Stimulated activated CD4-positive, alpha-beta T cell treated with anti-CD3 and anti-CD28 coated beads, Interleukin-1b, Interleukin-23, amount 100 ng/mL, for 4 hours (primary cell): ENCODE measurements at regions not wholly inside any gene's neighbourhood (a gene's known extent, or its start where the extent isn't known, plus 50 kb on each side); places are given as distances from the start of the nearest gene placed in this dataset.

Experiments
- DNase-seq, 2 donors: peaks; one replicate each; pipeline ENCODE4 v3.0.0-alpha.2; 2020; ENCODE audit warnings: low read depth in 2 of 2

DNA sequence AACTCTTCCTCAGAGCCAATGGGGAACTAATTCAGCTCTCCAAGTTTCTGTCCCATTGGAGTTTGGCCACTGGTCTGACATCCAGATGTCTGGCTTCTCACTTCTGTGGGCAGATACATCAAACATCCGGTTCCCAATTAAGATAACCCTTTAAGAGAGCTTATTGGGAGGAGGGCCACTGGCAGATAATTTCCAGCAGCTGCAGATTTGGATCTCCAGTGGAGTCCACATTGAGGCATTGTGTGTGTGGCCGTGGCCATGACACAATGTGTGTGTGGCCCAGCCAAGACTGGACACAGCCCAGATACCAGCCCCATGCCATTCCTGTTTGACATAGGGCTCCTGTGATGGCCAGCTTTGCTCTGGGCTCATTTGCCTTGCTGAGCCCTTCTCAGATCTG lies 110.5 kb upstream of the MAP1B start:
- no peak for DNase-seq

DNA sequence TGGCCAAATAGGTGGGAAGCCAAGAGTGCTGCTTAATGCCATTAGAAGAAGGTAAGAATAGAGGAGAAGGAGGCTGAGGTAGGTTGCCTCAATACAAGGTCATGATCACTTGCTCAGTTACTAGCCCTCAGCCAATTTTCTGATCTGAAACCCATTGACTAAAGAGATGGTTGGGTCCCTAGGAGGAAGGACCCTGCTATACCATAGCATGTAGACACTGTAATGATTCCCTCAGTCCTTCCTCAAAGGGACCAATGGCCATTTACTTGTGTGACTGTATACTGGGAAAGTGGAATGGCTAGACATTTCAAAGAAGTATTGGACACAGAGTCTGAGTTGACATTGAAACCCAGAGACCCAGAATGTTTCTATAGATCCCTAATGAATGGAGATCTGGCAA lies 108.5 kb upstream of the MAP1B start:
- DNase-seq, result no peak

DNA sequence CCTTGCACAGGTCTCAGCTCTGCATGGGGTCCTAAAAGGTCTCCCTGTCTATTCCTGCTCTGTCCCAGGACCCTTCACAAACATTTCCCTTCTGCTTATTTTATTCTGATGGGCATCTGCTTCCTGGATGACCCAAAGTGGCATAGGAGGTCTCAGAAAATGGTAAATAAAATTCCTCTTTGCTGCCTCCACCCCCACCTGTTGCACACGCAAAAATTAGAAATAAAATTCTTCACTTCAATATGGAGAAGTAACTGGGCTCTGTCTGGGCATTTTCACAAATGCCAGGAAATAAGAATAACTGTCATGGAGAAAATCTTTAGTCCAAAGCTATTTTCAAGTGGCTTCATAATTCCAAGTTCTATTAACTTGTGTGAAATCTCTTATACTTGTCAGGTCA lies 106.6 kb upstream of the MAP1B start:
- DNase-seq, result no peak

DNA sequence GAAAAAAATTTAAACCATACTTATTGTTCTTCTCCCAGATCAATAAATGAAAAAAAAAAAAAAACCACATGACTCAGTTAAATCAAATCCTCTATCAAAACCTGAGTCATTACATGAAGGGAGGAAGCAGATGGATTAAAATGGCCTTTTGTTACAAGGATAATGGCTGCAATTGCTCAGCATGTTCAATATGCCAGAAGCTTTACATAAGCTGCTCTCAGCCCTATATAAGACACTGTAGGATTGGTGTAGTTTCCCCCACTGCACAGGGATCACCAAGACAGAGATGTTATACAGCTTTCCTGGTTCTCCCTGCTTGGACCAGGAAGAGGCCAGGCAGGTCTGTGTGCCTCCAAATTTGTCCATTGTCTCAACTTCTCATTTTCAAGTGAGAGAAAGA lies 101.6 kb upstream of the MAP1B start:
- no peak for DNase-seq

DNA sequence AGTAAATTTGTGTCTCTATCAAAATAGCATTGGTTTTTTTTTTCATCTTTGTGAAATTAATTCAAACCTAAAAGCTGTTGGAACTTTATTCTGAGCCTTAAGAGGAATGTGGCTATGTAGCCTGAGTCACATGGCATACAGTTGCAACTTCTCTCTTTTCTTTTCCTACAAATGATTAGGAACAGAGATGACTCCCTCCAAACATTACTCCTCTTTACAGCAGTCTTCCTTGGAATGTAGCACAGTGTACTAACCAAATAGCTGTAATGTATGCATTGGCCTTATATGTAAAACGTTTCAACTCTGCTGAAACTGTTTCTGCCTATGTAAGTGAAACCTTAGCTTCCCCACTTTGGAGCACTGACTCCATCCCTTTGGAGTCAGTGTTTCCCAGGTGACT lies 100.9 kb upstream of the MAP1B start:
- DNase-seq, result no peak

DNA sequence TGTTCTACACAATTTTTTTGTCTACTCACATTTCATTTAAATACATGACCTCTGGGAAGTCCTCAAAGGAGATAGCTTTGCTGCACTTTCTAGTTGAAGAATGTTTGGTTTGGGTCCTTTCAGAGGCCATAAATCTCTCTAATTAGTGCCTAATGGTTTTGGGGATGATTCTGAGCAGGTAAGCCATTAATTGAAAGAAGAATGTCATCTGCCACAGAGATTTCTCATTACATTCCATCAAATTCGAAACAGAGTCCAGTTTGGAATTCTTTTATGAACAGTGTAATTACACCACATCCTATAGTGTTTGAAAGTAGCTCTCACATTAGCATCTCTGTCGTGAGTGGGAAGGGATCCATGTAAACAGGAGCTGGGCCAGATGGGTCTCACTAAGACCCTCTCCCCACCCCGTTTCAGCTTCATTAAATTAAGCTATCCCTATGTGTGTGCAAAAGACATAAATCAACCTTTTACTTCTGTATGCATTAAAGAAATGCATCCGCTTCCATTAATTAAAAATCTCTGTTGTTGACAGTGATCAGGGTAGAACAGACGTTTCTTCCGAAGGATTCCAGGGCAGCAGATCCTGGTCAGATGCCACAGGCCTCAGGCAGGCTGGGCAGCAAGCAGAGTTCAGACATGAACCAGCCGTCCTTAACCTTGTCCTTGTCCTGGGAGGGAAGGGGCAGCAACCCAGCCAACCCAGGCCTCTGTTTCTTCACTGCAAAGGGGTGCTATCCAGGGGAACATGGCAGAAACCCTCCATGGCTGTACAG lies 99.8 kb upstream of the MAP1B start:
- no peak for DNase-seq

DNA sequence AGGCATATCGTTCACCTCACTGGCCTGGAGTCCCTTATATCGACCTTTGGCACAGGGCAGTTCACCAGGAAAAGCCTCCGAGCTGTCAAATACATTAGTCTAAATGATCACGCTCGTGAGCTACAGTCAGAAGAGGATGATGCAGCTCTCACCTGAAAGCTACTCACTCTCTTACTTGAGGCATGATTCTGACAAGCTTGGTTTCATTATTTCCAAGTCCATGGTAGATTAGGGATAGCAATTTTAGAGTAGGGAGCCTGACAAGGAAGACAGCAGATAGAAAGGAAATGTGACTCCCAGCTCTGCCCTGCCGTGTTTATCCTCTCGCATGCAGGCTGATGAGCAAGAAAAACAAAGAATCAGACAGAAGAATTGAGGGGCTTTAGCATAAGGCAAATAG lies 98.0 kb upstream of the MAP1B start:
- DNase-seq, result no peak

DNA sequence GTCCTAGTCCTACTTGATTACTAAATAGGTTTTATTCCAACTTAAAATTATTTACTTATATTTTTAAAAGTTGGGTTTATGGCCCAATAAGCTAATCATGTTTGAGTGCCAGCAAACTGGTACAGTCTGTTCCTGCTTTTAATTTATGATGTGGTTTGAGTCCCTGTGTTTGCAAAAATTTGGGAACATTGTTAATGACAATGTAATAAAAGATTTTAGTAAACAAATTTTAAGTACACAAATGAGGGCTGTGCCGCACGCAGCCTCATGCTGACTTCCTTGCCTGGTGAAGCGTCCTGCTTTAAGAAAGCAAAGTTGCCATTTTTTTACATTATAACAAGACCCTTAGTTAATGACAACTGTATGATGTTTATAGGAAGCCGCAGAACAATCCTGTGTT lies 96.8 kb upstream of the MAP1B start:
- no peak for DNase-seq

DNA sequence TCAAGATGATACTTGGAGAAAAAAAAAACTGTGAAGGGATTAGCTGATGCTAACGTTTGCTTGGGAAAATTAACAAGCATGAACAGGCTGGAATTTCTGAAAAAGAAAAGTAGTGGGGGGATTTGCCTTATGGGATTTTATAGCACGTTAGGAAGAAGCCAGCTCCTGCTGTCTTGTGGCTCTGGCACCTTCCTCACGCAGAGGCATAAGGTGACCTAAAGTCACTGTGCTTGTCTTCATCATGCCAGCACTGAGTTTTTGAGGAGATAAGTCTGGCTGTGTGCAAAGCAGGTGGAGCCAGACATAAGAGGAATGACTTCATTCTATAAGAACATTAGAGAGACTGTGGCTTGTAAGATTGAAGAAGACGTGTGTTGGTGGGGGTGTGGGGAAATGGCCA lies 94.4 kb upstream of the MAP1B start:
- DNase-seq, result no peak

DNA sequence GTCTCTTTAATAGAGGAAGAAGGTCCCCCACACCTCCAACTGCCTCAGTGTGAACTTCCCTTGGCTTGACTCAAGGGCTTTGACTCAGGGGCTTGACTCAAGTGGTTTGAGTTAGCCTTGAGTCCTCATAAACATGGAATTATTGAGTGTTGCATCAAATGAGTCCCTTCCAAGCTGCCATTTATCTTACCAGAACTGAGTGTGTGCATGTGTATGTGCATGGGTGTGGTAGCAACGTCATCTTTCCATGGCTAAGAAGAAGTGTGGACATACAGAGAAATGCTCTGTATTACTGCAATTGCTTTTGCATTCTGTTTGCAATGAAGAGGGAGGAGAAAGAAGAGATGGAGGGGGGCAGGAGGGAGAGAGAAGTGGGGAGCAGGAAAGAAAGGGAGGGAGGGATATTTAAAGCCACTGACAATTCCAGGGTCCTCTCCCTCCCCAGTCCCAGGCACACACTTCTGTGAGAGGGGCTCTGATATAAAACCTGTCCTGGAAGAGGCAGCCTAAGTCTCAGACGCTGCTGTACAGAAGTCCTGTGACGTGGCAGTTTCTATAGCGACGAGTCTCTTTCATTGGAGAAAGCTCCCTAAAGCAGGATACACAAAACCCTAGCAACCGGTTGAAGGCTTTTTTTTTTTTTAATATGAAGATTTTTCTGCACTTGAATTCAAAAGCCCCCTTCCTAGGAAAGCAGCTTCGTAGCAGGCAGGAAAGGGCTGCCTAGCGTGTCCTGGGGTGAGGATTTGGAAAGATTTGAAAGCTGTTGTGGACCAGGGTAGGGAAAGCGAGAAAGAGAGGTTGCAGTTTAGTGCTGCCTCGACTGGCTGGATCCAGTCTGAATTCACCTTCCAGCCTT lies 93.3 kb upstream of the MAP1B start:
- no peak for DNase-seq

DNA sequence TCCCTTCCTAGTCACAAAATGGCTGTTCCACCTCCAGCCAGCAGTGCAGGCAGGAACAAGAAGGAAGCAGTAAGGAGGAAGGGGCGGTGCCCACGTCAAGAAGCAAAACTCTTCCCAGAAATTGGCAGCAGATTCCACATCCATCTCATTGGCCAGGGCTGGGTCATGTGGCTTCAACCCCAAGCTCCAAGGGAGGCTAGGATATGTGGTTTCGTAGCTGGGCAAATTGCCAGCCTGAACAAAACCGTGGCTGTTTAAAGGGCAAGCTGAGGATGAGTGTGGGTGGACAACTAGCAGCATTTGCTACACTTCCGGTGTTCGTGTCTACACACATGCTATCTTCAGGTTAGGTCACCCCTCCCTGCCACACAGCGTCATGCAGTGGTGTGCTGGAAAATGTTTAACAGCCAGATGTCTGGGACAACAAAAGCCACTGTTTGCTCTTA lies 92.1 kb upstream of the MAP1B start:
- no peak for DNase-seq

DNA sequence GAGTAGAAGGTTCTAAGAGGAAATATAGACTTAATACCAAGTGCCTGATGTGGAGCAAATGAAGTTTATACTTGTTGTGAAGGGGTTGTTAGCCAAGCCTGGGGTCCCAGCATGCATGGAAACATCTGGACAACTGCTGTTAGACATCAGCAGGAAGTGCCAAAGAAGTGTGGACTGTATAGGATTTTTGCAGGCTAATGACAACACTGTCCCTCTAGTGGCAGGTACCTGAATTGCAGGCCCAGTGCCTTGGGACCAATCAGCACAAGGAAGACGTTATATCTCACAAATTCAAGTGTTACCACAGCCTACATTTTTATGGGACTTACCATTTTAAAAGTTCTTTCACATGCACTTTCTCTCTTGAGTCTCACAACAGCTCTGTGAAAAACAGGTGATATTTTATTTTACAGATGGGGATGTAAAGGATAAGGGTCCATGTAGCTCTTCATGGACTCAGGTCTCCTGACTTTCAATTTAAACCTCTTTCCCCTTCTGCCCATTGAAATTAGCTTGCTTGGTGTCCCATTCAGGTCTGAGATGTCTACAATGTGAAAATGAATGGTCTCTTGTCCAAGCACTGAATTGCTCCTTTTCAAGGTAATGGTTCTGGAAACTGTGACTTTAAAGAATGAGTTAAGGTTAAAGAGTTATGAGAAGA lies 89.0 kb upstream of the MAP1B start:
- peak; percentile 37 to 48 for DNase-seq

DNA sequence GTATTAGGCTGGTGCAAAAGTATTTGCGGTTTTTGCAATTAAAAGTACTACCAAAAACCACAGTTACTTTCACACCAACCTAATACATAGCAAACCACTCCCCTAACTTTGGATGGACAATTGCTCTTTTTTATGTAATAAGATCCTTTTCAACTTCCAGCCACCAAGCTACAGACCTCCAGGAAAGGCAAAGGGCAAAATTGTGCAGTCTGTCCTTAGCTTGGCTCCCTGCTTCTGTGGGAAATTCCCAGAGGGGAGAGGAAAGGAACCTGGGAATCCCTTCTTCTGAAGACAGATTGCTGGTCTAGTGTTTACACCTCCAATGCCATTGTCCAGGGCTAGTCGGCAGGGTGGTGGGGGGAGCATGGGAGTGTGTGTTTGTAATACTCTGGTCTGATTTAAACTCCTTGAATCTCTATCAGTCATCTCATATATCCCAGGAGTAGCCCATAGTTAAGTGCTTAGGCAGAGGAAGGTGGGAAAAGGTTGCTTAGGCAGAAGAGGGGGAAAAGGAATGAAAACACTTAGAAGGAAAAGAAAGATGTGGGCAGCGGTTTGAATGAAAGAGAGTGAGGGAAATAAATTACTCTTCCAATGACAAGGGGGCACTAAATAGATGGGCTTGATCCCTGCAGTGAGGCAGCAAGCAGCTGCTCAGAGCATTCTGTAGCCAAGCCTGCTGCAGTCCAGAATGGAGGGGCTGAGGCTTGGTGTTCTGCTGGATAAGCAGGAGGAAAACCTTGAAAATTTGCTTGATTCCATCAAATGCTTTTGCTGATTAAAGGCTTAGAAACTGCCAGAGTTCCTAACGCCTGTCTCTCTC lies 86.9 kb upstream of the MAP1B start:
- no peak for DNase-seq

DNA sequence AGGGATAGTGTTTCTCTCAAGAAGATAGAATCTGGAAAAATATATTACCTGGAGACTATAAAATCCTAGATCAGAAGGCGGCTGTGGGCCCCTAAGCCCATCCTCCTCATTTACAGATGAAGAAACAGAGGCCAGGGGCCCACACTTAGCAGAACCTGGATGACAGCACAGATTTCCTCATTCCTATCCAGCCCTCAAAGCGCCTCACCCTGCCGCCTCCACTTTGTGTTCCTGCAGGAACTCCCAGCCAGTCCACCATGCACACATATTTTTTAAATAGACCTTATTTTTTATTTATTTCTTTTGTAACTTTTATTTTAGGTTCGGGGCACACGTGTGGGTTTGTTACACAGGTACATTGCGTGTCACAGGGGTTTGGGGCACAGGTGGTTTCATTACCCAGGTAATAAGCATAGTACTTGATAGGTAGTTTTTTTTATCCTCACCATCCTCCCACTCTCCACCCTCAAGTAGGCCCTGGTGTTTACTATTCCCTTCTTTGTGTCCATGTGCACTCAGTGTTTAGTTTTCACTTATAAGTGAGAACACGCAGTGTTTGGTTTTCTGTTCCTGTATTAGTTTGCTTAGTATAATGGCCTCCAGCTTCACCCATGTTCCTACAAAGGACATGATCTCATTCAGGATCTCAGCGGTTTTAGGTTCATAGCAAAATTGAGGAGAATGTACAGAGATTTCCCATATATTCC lies 85.5 kb upstream of the MAP1B start:
- DNase-seq, result no peak

DNA sequence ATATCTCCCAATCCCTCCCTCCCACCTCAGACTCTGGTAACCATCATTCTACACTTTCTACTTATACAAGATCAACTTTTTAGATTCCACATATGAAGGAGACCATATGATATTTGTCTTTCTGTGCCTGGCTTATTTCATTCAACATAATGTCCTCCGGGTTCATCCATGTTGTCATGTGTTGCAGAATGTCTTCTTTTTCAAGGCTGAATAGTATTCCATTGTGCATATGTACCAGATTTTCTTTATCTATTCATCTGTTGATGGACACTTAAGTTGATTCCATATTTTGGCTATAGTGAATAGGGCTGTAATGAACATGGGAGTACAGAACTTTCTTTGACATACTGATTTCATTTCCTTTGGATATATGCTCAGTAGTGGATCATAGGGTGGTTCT lies 78.9 kb upstream of the MAP1B start:
- no peak for DNase-seq

DNA sequence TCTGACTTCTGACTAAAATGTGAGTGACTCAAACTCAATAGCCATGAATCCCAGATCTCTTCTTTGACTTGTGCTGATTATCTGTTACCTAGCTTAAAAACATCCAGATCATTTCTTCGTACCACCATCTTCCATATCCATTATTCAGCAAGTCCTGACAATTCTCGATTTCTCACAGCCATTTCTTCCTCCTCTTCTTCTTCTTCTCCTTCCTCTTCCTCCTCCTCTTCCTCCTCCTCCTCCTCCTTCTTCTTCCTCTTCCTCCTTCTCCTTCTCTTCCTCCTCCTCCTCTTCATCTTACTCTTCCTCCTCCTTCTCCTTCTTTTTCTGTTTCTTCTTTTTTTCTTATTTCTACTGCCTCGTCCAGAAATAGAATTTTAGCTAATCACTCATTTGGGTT lies 77.0 kb upstream of the MAP1B start:
- DNase-seq, result no peak

DNA sequence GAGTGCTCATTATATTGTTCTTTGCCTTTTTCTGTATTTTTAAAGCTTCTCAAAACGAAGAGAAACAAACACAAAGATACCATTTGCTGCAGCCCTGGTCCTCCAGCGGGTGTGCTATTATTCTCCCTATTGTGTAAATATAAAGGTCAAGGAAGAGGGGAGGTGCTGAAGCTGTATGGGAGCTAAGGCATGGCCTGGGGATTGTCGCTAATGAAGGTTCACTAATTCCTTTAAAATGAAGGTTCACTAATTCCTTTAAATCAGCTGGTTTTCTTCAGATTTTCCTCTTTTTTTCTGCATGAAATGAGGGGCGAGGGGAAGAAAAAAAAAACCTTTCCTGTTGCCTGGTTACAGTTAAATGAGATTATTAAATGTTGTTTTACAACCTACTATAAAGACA lies 74.5 kb upstream of the MAP1B start:
- DNase-seq, result no peak

DNA sequence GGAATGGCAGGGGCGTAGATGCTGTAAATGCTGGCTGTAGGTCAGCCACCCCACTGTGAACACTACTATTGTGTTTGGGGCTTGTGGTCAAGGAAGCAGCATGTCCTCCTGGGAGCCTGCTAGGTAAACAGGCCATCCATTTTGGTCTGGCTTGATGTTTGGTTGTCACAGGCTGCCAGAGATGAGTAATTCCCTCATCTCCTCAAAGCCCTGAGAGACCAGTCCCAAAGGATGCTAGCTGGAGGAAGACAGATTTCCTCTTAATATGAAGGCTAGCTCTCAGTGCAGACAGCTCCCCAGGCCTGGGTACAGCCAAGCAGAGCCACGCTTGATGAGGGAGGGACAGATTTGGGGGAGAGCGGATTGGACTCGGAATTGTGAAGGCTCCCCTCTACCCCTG lies 72.5 kb upstream of the MAP1B start:
- no peak for DNase-seq

DNA sequence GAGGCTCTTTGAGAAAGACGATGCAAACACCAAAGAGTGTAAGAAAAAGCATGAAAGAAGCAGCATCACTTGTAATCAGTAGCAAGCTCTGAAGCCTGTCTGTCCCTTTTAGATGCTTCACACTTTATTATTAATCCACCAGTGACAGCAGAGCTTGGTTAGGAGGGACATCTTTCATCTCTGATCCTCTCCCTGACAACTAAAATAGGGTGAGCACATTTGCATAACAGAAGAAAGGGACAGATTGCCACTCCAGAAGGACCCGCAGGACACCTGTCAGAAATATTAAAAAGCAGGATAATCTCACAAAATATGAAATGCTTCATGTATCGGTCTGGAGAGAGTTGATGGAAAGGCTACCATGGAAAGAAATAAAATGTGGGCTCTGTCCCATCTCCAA lies 71.4 kb upstream of the MAP1B start:
- no peak for DNase-seq

DNA sequence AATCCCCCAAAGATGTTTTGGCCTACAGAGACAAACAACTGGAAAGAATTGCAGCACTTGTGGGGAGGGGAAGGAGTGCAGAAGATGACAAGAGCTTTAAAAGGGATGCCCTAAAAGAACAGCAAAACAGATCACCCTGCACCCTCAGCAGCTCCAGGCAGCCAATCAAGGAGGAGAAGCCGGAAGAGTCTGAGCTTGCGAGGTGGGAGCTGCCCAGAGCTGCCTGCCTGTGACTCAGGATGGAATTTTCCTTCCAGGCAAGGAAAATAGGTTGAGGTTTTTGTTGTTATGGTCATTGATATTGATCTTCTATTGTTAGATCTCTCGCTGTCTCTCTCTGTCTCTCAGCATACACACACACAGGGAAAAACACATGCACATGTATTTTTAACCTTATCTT lies 70.3 kb upstream of the MAP1B start:
- DNase-seq, result no peak

DNA sequence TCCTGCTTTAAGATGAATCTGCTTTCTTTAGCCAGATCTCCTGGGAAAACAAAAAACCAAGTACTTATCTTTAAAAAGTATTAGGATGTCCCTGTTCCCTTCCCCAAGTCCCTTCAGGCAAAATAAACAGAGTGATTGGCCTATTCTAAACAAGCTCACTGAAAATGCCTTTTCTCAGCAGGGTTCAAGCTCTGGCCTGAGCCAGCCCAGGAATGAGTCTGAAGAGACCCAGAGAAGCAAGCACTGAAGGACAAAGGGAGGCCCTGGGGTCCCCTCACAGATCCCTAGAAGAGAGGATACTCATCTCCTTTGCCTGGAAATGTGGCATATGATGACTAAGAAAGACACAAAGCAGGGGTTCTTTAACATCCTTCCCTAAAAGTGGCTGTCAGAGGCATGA lies 66.8 kb upstream of the MAP1B start:
- DNase-seq, result no peak
